Medulla oblongata (tissue), 1 donor: ENCODE measurements at regions not wholly inside any gene's neighbourhood (a gene's known extent, or its start where the extent isn't known, plus 50 kb on each side); places are given as distances from the start of the nearest gene placed in this dataset.

ENCODE experiments used
- DNase-seq: peaks from one replicate; pipeline ENCODE4 v3.0.0-alpha.2; 2015; ENCODE audit errors: extremely low spot score

GRCh38 chr5:135124128-135124527 is 90.1 kb upstream of the PITX1 start:
- DNase-seq, result no peak

- no peak for DNase-seq
These were observed 88.8 kb upstream of the PITX1 start for GRCh38 chr5:135122797-135123196.

DNA sequence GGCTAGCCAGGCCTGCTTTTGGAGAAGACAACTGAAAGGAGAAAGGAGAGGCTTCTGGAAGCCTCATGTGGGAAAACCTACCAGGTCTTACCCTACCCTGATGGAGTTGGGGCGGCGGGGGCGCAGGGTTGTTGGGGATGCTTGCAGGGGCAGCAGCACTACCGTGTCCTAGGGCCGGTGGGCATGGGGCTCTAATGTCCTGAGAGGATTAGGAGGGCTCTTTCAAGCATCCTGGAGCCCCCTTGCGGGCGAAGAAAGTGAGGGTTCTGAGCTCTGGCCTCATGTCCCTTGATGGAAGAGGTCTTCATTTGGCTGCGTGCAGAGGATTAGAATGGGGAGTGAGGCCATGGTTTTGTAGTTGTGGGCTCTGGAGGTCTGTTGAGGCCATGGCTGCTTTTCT is 86.9 kb upstream of the PITX1 start:
- no peak for DNase-seq

DNA sequence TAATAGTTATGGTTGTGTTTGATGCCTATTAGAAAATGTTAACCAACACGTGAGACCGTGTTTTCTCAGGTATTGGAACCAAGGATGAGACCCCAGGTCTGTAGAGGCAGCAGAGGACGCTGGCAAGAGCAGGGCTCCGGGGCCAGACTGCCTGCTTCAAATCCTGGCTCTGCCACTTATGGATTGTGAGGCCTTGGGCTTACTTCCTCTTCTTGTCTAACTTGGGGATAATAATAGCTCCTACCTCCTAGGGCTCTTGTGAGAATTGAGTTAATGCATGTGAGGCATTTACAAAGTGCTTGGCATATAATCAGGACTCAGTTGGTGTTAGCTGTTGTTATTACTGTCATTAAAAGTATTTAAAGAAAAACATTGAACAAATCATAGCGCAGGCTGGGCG is 85.5 kb upstream of the PITX1 start:
- DNase-seq, result peak; percentile 30

GRCh38 chr5:135117590-135117989 is 83.6 kb upstream of the PITX1 start:
- DNase-seq, result no peak

DNA sequence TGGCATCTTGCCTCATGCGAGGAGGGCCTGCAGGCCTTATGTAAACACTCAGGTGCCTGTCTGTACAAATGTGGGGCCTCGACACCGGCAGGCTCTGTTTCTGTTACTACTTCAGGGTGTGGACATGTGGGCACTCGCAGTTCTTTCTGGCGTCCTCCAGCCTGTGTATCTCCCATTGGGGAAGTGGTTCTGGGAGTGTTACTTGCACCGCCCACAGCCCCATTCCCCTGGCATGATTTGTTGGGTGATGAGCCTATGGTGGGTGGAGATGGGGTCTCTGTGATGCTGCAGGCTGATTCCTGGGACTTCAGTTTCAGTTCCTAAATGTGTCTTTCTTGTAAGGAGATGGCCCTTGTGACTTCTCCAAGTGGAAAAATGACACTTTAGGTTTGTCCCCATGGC is 82.1 kb upstream of the PITX1 start:
- DNase-seq, result peak; percentile 49

DNA sequence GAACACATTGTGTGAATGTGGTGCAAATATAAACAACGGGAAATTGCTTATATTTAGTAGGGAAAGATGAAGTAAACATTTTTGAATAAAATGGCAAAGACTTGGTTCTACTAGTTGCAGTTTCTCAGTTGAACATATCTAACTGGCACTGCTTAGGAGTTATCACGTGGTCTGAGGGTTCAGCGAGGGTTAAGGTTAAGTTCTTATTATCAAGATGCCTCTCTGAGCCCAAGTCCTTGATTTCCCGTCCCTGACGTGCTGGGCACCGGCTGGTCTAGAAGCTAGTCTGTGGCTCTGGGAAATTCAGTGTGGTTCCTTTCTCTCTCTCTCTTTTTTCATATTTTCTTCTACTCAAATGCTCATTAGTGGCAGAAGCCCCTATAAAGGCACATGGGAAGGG is 81.6 kb upstream of the PITX1 start:
- no peak for DNase-seq

GRCh38 chr5:135114759-135115158 is 80.7 kb upstream of the PITX1 start:
- DNase-seq, result no peak

DNA sequence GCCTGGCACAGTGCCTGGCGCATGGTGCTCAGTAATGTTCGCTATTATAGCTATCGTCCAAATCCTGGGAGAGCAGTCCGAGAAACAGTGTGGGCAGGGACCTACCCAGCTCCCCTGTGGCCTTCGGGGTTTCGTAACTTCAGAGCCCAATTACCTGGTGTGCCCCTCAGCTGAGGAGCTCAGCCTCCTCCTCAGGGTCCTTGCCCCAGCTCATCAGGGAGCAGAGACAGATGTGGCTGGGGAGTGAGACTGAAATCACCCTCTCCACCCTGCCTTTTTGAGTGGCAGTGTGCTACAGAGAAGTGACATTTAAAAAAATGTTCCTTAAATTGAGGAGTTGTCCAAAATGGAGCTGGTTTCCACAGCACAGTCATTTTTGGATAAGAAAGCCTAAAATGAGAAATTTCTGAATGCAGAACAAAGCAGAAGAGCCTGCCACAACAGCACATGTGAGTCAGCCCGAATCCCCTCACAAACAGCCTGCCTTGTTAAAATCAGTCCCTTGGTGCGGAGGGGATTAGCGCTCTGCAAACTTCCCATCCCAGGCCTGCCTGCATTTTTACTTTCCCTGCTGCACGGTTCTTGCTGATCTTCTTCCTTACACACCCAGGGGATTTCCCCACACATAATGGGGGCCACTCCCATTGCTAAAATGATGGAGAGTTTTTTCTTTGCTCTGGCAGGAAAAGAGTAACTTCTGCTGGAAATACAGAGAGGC is 78.1 kb upstream of the PITX1 start:
- no peak for DNase-seq

- no peak for DNase-seq
These were observed 77.0 kb upstream of the PITX1 start for GRCh38 chr5:135110785-135111596.

DNA sequence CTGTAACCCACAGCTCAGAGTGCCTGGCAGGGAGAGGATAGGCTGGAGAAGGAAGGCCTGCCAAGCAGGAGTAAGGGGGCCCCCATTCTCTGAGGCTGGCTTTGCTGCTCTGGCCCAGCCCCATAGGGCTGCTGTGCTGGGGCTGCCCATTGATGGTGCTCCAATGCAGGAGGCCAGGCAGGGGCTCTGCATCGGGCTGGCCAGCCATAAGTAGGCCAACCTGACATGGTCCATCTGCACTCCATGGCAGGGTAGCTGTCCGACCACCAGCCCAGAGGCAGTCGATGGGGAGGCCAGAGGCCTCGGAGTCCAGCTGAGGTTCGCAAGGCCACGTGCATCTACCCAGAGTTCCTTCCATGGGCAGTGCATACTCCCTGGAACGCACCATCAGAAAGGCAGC is 75.0 kb upstream of the PITX1 start:
- no peak for DNase-seq

- DNase-seq, result no peak
These were observed 74.5 kb upstream of the PITX1 start for GRCh38 chr5:135108569-135108968.

- DNase-seq, result no peak
These were observed 74.0 kb upstream of the PITX1 start for GRCh38 chr5:135107986-135108385.

DNA sequence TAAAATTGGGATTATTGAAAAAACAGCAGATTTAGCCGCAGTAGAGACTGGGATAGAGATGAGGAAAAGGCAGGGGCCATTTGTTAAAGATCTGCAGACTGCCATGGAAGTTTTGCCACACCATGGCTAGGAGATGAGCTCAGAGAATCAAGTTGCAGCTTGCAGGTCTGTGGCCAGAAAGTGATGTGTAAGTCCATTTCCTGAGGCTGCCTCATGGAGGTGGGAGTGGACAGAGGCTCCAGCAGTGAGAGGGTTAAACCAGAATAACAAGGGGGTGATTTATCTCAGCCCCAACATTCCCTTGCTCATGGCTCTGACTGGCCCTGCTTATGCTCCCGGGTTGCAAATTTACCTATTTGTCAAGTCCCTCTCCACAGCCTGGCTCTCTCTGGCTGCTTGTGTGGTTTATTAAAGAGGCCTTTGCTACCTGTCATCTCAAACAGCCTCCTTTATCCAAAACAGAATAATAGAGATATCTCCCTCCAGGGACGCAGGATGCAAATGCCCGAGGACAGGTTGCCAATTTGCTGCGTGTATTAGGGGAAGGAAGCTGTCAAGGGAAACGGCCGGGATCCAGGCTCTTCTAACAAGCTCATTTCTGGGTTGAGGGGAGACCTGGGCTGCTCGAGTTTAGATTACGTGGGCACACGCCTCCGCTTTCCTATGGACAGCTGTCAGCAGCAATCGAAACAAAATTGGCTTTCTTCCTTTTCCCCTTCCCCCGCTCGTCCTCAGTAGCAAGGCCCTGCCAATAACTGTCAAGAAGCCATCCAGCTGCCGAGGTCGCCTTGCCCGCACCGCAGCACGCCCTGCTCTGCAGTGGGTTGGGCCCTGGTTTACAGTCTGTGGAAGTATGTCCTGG is 72.8 kb upstream of the PITX1 start:
- DNase-seq, result no peak

DNA sequence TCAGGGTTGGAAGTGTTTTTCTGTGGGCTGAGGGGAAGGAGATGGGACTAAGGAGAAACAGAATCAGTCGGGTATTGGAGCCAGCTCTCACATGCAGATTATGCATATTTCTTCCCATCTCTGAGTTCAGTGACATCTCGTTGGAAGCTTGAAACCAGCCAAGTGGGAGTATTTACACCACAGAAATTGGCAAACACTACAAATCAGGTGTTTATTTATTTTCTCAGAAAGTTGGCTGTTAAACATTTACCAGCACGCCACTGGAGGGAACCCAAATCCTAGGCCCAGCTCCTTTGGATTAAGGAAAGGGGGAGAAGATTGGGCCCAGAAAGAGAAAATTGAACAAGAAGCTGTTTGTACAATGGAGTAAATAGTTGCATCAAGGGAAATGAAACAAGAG is 72.1 kb upstream of the PITX1 start:
- no peak for DNase-seq

- DNase-seq, result no peak
These were observed 71.1 kb upstream of the PITX1 start for GRCh38 chr5:135105105-135105484.

- no peak for DNase-seq
These were observed 69.5 kb upstream of the PITX1 start for GRCh38 chr5:135103575-135103853.

DNA sequence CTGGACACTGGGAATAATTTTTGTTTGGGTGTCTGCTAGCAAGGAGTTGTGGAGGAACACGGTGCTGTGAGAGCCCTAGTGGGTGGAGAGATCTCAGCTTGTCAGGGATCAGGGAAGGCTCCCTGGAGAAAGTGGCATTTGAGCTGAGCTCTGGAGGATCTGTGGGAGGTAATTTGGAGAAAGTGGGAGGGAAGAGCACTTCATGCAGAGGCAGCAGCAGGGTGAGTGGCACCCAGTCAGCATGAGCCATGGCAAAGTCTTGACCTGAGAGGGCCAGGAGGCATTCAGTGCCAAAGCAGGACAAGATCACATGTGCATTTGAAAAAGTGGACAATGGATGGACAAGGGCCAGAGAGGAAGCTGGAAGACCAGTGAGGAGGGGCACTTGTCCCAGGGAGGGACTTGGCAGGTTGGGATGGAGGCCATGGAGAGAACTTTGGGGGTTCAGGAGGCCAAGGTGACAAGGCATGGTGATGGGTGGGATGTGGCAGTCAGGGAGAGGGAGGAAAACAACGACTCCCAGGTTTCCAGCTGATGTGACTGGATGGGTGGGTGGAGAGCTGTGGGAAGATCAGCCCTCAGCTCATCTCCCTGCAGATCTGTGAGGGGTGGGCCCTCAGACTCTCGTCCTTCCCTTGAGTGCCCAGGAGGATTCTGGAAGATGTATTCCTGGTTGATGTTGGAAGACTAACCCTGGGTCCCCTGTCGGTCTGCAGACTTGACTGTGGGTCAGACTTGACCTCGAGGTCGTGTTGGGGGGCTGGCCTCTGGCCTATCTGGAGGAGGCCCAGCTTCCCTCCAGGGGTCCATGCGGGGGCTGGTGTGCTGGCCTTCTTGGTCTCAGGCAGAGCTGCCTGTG is 68.9 kb upstream of the PITX1 start:
- DNase-seq, result no peak

GRCh38 chr5:135100431-135100830 is 66.4 kb upstream of the PITX1 start:
- no peak for DNase-seq

DNA sequence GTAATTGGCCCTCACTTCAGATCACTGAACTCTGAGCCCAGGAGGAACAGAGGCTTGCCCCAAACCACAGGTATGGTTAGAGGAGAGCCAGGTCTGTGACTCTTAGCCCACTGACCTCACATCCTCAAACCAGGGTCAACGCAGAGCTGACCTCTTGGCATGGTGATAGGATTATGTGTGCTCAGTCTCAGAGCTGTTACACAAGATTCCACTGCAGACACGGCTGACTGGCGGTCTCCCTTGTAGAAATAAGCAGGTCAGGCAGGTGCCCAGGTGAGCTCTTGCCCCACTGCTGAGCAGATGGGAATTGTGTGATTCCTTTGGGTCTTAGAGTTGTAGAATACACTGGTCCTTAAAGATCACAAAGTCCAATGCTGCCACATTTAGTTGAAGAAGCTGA is 66.0 kb upstream of the PITX1 start:
- no peak for DNase-seq

- no peak for DNase-seq
These were observed 63.4 kb upstream of the PITX1 start for GRCh38 chr5:135097390-135097789.

- no peak for DNase-seq
These were observed 61.8 kb upstream of the PITX1 start for GRCh38 chr5:135095871-135096270.
